ENCODE measurements at regions not wholly inside any gene's neighbourhood (a gene's known extent, or its start where the extent isn't known, plus 50 kb on each side); places are given as distances from the start of the nearest gene placed in this dataset.

DNA sequence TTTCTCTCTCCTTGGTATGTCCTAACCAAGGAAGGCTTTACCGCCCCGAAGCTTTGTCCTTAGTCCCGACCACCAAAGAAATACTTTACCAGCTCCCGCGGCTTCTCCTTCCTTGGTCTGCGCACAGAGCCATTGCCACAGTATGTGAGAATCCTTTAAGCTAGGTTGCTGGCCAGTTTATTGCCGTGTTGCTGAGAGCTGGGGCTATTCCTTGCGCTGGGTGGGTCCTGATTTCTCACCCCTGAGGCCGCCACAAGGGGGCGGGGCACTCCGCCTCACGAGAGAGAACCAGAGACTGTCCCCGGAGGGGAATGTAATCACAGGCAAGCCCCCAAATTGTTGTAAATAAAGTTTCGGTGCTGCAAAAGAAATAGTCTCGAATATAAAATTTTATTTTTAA, 331.0 kb upstream of the PCDH10 start:
- TF ChIP-seq CTCF (IDR thresholded peaks at IDR 0.05; ENCODE audit: low read depth, low read length) (no peak), EZH2phosphoT487 (IDR thresholded peaks at IDR 0.05; ENCODE audit: low read depth) (no peak)

All from OCI-LY3 (cell line).